NCI-H774 (cell line): ENCODE measurements at regions not wholly inside any gene's neighbourhood (a gene's known extent, or its start where the extent isn't known, plus 50 kb on each side); places are given as distances from the start of the nearest gene placed in this dataset.

Experiments
- DNase-seq: peaks from one replicate; lab custom pipeline; 2025; lab: John Stamatoyannopoulos, UW

- no peak for DNase-seq
These were observed 322.7 kb downstream of the BLID start for GRCh38 chr11:121793291-121793690.

DNA sequence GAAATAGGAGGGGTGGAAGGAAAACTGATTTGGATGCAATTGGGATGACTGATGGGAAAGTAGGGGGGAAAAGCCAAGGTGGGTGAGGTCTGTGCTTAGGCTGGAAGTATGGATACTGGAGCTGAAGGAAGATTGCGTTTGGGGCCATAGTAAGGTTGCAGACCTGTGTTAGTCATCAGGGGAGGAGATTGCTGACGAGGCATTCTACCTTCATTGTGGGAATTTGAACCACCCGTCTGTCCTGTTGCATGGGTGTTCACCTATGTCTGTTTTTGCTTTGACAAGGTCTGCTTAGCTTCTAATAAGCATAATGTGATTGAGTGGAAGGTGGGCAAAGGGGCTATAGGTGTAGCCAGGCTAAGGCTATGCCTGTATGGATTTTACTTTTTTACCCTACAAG is 323.8 kb downstream of the BLID start:
- no peak for DNase-seq

DNA sequence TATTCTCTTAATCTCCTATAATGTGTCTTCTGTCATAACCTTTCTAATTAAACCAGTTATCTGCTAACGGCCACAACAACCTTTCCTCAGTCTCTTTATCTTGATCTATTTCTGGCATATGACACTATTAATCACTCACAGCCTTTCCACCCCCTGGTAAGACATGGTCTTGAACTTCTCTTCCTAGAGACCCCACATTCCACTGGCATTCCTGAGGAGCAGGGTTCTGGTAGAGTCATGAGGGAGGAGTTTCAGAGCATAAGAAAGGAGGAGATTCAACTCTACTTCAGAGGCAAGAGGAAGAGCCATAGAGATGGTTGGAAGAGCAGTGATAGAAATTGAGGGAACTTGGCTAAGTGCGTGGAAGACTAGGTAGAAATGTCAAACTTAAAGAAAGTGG is 325.6 kb downstream of the BLID start:
- DNase-seq: no peak

GRCh38 chr11:121780971-121781370 is 328.2 kb upstream of the SORL1-AS1 start:
- no peak for DNase-seq

DNA sequence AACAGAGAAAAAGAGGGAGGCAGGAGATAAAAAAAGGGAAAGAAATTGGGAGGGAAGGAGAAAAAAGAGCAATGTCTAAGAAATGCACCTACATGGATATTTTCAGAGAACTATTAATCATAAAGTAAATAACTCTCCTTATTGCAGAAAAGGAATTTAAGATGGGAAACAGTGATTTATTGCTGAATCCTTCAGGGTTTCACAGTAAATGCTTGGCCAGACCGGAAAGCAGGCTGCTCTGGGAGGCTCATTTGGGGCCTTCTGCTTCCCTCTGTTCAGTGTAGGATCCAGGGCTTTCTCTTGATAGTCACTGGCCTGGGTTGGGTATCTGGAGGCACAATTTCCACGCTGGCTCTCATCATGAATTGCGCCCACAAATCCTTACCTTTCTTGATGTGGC is 324.3 kb upstream of the SORL1-AS1 start:
- DNase-seq: no peak

- DNase-seq: no peak
These were observed 322.5 kb upstream of the SORL1-AS1 start for GRCh38 chr11:121775276-121775675.

GRCh38 chr11:121773076-121773475 is 320.3 kb upstream of the SORL1-AS1 start:
- DNase-seq: no peak

- no peak for DNase-seq
These were observed 318.3 kb upstream of the SORL1-AS1 start for GRCh38 chr11:121770939-121771595.

GRCh38 chr11:121769191-121769590 is 316.4 kb upstream of the SORL1-AS1 start:
- no peak for DNase-seq

- DNase-seq: no peak
These were observed 314.7 kb upstream of the SORL1-AS1 start for GRCh38 chr11:121767433-121767832.

- no peak for DNase-seq
These were observed 314.2 kb upstream of the SORL1-AS1 start for GRCh38 chr11:121766991-121767390.

GRCh38 chr11:121766166-121766565 is 313.4 kb upstream of the SORL1-AS1 start:
- DNase-seq: no peak

- no peak for DNase-seq
These were observed 310.8 kb upstream of the SORL1-AS1 start for GRCh38 chr11:121763526-121763925.

- DNase-seq: no peak
These were observed 310.1 kb upstream of the SORL1-AS1 start for GRCh38 chr11:121762820-121763219.

- no peak for DNase-seq
These were observed 308.4 kb upstream of the SORL1-AS1 start for GRCh38 chr11:121761186-121761585.

DNA sequence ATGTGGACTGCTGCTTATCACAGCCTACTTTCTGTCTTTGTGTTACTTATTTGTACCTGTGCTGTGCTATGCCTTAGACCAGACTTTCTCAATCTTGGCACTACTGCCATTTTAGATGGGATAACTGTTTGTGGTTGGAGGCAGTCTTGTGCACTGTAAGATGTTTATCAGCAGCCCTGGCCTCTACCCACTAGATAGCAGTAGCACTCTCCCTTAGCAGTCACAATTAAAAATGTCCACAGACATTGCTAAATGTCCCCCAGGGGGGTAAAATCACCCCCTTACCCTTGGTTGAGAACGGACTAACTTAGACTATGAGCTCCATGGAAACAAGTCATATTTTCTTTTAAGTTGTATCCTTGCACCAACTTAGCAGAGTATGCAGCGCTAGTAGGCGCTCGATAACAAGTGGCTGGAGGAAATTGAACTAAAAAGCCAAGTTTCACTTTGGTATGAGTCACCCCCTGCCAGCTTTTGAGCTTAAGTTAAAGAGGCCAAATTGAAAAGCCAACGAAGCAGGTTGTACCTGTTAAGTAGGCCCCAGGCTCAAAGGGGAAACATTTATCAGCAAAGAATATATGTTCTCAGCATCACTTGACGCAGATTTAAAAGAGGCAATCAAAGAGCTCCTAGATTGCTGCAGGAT is 304.8 kb upstream of the SORL1-AS1 start:
- no peak for DNase-seq

GRCh38 chr11:121755906-121756305 is 303.1 kb upstream of the SORL1-AS1 start:
- no peak for DNase-seq

- DNase-seq: no peak
These were observed 302.4 kb upstream of the SORL1-AS1 start for GRCh38 chr11:121755191-121755590.

DNA sequence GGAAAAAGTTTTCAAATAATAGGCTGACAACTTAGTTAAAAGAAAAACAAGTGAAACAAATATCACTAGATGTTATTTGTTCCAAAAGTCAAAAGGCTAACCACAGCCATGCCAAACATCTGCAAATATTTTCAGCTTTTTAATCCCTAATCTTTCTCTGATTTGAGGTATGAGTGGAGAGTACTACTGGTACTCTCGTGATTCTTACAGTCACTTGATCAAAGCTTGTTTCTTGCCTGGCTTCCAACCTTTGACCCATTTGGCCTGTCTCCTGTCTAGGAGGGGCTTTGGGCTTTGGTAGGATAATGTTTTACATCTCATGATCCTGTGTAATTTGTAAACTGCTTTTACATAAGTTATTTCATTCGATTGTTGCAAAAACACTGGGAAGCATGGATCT is 301.8 kb upstream of the SORL1-AS1 start:
- no peak for DNase-seq

- no peak for DNase-seq
These were observed 296.9 kb upstream of the SORL1-AS1 start for GRCh38 chr11:121749691-121750090.

DNA sequence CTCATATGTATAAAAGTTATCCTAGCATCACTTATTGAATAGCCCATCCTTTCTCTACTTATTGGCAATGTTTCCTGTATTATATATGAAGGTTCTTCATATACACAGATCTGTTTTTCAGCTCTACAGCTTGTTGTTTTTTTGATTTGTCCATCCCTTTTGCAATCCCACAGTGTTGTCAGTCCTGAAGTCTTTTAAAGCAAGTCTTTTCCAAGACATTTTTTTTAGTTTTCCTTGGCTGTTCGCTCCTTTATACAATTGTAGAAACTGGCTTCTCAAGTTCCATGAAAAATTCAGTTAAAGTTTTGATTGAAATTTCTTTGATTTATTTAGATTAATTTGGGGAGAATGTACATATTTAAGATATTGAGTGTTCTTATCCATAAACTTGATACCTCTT is 295.3 kb upstream of the SORL1-AS1 start:
- DNase-seq: no peak

- no peak for DNase-seq
These were observed 290.5 kb upstream of the SORL1-AS1 start for GRCh38 chr11:121743285-121743684.

DNA sequence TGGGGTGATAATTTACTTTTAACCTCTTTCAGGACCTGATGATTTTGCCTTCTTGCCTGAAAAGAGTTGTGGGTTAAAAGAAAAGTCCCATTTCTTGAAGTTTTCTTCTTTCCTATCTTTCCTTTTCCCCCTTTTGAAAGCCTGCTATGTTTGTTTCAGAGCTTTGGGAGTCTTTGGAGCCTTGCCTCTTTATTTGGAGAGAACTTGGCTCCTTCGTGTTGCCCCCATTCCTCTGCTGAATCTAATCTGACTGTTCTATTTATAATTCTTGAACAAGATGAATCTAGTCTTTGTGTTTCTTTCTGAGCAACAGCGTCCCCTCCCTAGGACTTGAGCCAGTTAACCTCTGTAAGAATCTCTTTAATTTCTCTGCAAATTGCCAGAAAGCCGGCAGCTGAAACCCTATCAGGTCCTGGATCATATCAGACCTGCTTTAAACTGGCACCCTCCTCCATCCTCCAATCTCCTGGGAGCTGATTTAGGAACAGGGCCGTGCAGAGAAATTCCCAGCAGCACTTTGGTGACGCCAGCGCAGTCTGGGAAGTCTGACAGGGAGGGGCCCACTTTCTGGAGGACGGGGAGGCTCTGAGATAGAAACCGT is 289.1 kb upstream of the SORL1-AS1 start:
- no peak for DNase-seq

DNA sequence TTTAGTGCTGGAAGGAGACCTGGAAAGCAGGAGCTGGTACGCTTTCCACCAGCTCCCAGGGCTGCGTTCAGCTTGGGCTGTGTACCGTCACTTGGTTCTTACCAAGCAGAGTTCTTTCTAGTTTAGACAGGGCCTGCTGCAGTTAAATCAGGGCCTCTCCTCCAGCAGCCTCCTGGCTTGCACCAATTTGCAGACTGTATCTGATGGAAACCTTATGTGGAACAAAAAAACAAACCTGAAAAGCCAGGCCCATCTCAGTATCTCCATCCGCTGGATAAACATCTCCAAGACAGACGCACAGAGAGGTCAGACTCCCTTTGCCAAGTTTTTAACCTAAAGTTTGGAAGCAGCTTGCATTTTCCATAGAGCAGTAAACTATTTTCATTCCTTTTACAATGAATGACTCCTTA is 288.6 kb upstream of the SORL1-AS1 start:
- DNase-seq: no peak
